Lung (tissue), 11 donors: ENCODE measurements at regions not wholly inside any gene's neighbourhood (a gene's known extent, or its start where the extent isn't known, plus 50 kb on each side); places are given as distances from the start of the nearest gene placed in this dataset.

Experiments
- ATAC-seq: fragments of 200-7000 bp; cut with Tn5 transposase; one replicate; pipeline ENCODE4 v1.9.1; 2020; ENCODE audit warnings: moderate number of reproducible peaks; ENCODE audit not compliant: insufficient read depth, low FRiP score
- DNase-seq, 3 donors: peaks; one replicate each; pipeline ENCODE4 v3.0.0-alpha.2; 2013 to 2017
- H3K27ac ChIP-seq, 2 donors: one replicate each; pipeline ENCODE4 v1.5.1; 2013; ENCODE audit warnings: mild to moderate bottlenecking in 2 of 2, moderate library complexity in 2 of 2, control low read depth in 1 of 2, inconsistent platforms in 1 of 2, low read depth in 1 of 2, low read length in 1 of 2
- H3K27me3 ChIP-seq, 3 donors: one replicate each; pipeline ENCODE4 v1.5.1; 2013; ENCODE audit warnings: low read length in 2 of 3; ENCODE audit not compliant: control insufficient read depth in 3 of 3, insufficient read depth in 3 of 3
- H3K36me3 ChIP-seq, 4 donors: one replicate each; pipeline ENCODE4 v1.5.1; 2013; ENCODE audit warnings: low read length in 4 of 4, mild to moderate bottlenecking in 1 of 4, moderate library complexity in 1 of 4; ENCODE audit not compliant: control insufficient read depth in 4 of 4, insufficient read depth in 4 of 4
- H3K4me1 ChIP-seq, 5 donors: one replicate each; pipeline ENCODE4 v1.5.1; 2013; ENCODE audit warnings: low read length in 5 of 5, mild to moderate bottlenecking in 2 of 5, moderate library complexity in 1 of 5; ENCODE audit not compliant: control insufficient read depth in 5 of 5, insufficient read depth in 5 of 5
- H3K4me3 ChIP-seq: one replicate; pipeline ENCODE4 v1.5.1; 2013; ENCODE audit warnings: mild to moderate bottlenecking, control low read depth, moderate library complexity
- H3K9ac ChIP-seq, 2 donors: one replicate each; pipeline ENCODE4 v1.5.1; 2013; ENCODE audit warnings: low read length in 2 of 2, control low read depth in 1 of 2; ENCODE audit not compliant: insufficient read depth in 1 of 2
- H3K9me3 ChIP-seq, 4 donors: one replicate each; pipeline ENCODE4 v1.5.1; 2013; ENCODE audit warnings: low read length in 3 of 4, mild to moderate bottlenecking in 1 of 4, moderate library complexity in 1 of 4; ENCODE audit not compliant: control insufficient read depth in 4 of 4, insufficient read depth in 3 of 4
- CTCF ChIP-seq: IDR thresholded peaks from 2 replicates; pipeline ENCODE4 v1.5.1; 2012; ENCODE audit warnings: mild to moderate bottlenecking; ENCODE audit errors: control extremely low read depth, extremely low read depth
- WGBS, 2 donors: extraction: QIAGEN DNeasy Blood & Tissue Kit; methylation state at CpG; one replicate each; pipeline ENCODE4 v1.1.7; 2013; 5-methylcytosine and 5-hydroxymethylcytosine counted together
- donor health status: control.
- donor health status: control.
- donor health status: Bipolar disorder and iron deficiency.
- donor health status: healthy.
- donor health status: DM: yes; HTN: yes; CAD: no.

DNA sequence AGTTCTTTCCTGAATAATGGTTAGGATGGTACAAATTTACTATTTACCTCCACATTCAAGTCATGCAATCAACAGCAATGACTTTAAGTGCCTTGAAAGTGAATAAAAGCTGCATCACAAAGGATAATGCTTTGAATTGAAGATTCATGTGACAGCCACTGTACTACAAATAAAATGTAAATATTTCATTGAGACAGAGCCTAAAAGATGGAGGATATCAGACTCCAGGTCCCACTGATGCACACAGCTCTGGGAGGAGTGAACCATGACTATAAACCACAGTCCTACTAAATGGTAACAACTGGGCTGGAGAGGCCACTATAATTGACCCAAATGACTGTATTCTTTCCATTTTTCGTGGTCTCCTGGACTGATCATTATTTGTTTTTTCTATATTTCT lies 576.9 kb downstream of the ADCYAP1 start:
- H3K27me3 ChIP-seq = no peaks in the 10 kb centered on the region
- DNase-seq (no peak), ATAC-seq (no peak)
- 60 to 75% methylated on average over 1 of the region's 1 CpG for WGBS, 2 donors
- no peak overlapping the region for H3K4me3 ChIP-seq
- H3K27ac ChIP-seq = no peak overlapping the region
- no peak overlapping the region for H3K9ac ChIP-seq
- H3K4me1 ChIP-seq = no peaks in the 10 kb centered on the region
- H3K36me3 ChIP-seq = no peaks in the 10 kb centered on the region
- no peak for TF ChIP-seq CTCF
- H3K9me3 ChIP-seq = no peaks in the 10 kb centered on the region

DNA sequence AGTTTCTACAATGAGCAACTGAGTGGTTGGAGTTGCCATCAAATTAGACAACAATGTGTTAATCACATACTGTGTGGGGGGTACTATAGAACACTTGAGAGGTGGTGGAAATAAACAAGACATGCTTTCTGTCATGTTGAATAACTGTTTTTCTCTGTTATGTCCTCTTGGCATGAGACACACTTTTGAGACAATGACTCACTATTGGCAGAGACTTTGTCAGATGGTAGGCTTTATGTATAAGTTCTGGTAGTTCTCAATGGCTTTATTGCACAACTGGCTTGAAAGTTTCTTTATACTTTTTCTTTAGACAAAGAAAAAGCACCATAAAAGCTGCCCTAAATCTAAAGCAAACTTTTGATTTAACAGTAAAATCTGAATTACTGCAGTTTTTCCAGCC lies 578.7 kb downstream of the ADCYAP1 start:
- Histone ChIP-seq H3K36me3 (no peaks in the 10 kb centered on the region), H3K9ac (no peak overlapping the region), H3K4me3 (no peak overlapping the region), H3K27ac (no peak overlapping the region), H3K9me3 (no peaks in the 10 kb centered on the region), H3K27me3 (no peaks in the 10 kb centered on the region), H3K4me1 (peaks cover 0 to 2% (median 0%) of the 10 kb centered on the region in 5 donors)
- DNase-seq = no peak
- ATAC-seq = no peak
- TF ChIP-seq CTCF = no peak

DNA sequence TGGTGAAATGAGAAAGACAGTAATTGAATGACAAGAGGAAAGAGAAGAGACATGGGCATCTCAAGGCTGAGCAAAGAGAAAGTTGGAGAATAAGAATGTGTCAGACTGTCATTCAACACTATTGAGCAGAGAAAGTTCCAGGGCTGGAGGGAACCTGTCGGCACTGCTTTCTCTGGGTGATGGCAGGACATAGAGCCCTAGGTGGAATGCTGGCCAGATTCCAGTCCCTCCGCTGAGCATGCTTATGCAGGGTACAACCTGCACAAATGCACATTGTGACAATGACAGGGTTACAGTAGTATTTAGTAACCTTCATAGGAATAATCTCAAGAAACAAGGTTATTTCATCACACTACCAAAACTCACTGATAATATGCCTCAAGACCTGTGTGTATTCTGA lies 582.8 kb downstream of the ADCYAP1 start:
- DNase-seq = no peak
- Histone ChIP-seq H3K27me3 (no peaks in the 10 kb centered on the region), H3K27ac (no peak overlapping the region), H3K9ac (no peak overlapping the region), H3K36me3 (no peaks in the 10 kb centered on the region), H3K4me3 (no peak overlapping the region), H3K9me3 (no peaks in the 10 kb centered on the region), H3K4me1 (peaks cover 0 to 2% (median 0%) of the 10 kb centered on the region in 5 donors)
- 85 to 94% methylated on average over 2 of the region's 2 CpGs for WGBS, 2 donors
- ATAC-seq = no peak
- TF ChIP-seq CTCF = no peak

- no peak for ATAC-seq
- TF ChIP-seq CTCF = no peak
- no peak for DNase-seq
- 83 to 88% methylated on average over 4 of the region's 4 CpGs for WGBS, 2 donors
- Histone ChIP-seq H3K27me3 (no peaks in the 10 kb centered on the region), H3K9ac (no peak overlapping the region), H3K36me3 (no peaks in the 10 kb centered on the region), H3K4me3 (no peak overlapping the region), H3K27ac (no peak overlapping the region), H3K4me1 (peaks cover 0 to 2% (median 0%) of the 10 kb centered on the region in 5 donors), H3K9me3 (no peaks in the 10 kb centered on the region)
Measured at GRCh38 chr18:1488394-1488793, 583.7 kb downstream of the ADCYAP1 start.
